ENCODE measurements at regions not wholly inside any gene's neighbourhood (a gene's known extent, or its start where the extent isn't known, plus 50 kb on each side); places are given as distances from the start of the nearest gene placed in this dataset.

DNA sequence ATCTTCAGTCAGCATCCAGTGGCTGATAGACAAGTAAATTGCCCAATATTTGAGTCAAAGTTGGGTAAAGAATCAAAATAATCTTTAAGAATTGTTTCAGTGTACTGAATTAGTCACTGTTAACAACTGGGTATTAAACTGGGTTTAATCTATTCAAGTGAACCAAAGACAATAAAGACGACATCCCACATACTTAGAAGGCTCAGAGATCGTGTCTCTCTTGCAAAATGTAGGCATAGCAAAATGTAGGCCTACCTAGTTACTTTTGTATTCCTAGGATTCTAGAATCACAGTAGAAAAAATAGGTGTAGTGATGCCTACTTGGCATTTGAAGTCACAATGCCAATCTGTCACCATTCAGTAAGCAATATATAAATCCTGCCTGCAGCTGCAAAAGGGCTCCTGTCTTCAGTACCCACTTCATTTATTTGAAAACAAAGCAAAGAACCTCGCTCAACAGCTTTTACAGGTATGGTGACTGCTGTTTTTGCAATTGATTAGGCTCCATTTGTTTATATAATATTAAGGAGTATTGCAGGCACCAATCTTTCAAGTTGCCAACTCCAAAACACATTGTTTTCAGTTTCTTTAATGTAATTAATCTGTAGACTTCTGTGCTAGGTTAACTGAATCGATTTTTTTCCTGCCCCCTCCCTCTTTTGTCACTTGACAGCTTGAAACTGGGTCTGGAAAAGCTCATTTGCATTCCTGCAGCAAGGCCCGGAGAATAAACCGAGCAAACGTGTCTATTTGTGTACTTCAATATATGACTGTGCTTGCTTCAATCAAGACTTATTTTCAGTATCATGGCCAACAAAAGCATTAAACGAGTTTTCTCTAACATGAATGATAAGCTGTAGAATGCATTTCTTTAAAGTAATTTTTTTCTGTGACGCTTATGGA is 1074.9 kb downstream of the TDRD15 start:
- POLR2A ChIA-PET = no interaction called here
- DNase-seq (ENCODE audit: extremely low spot score) = no peak
- CTCF ChIA-PET = no interaction called here
- TF ChIP-seq SP1 (IDR thresholded peaks at IDR 0.05) (no peak), HDGF (IDR thresholded peaks at IDR 0.05; ENCODE audit: borderline replicate concordance) (no peak), FOXK2 (IDR thresholded peaks at IDR 0.05) (no peak)

DNA sequence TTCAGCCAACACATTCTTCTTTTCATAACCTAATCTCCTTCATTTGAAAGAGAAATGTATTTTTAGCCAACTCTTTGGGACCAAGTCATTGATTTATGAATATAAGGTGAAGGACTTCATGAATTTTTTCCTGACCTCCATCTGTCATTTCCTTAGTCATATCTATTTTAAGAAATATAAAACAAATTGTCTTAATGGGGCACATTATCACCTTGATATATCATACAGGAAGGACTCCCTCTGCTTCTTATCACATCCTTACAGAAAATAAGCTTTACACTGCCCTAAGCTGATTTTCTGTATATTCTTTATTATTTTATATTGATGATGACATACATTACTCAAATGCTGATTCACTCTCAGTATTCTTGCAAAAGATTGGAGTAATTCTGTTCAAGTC is 1076.2 kb downstream of the TDRD15 start:
- TF ChIP-seq BHLHE40 (IDR thresholded peaks at IDR 0.05; ENCODE audit: borderline replicate concordance) = no peak
- no peak for TF ChIP-seq ARNT (IDR thresholded peaks at IDR 0.05)
- no peak for TF ChIP-seq HDGF (IDR thresholded peaks at IDR 0.05; ENCODE audit: borderline replicate concordance)
- TF ChIP-seq FOXK2 (IDR thresholded peaks at IDR 0.05) = no peak
- TF ChIP-seq ELF4 (IDR thresholded peaks at IDR 0.05) = no peak
- TF ChIP-seq SUZ12 (IDR thresholded peaks at IDR 0.05) = no peak
- TF ChIP-seq, protein P1, sequence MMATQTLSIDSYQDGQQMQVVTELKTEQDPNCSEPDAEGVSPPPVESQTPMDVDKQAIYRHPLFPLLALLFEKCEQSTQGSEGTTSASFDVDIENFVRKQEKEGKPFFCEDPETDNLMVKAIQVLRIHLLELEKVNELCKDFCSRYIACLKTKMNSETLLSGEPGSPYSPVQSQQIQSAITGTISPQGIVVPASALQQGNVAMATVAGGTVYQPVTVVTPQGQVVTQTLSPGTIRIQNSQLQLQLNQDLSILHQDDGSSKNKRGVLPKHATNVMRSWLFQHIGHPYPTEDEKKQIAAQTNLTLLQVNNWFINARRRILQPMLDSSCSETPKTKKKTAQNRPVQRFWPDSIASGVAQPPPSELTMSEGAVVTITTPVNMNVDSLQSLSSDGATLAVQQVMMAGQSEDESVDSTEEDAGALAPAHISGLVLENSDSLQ (IDR thresholded peaks at IDR 0.05) = no peak
- no peak for TF ChIP-seq FOXM1 (IDR thresholded peaks at IDR 0.05; ENCODE audit: borderline replicate concordance)
- no peak for TF ChIP-seq SP1 (IDR thresholded peaks at IDR 0.05)
- no peak for TF ChIP-seq TARDBP (IDR thresholded peaks at IDR 0.05)
- TF ChIP-seq ZNF384 (IDR thresholded peaks at IDR 0.05) = no peak
- no peak for TF ChIP-seq CTBP1 (IDR thresholded peaks at IDR 0.05; ENCODE audit: borderline replicate concordance)
- TF ChIP-seq L3MBTL2 (conservative IDR thresholded peaks at IDR 0.05) = no peak
- TF ChIP-seq FOXA1 (IDR thresholded peaks at IDR 0.05) = no peak
- no peak for TF ChIP-seq NFRKB (IDR thresholded peaks at IDR 0.05)
- no peak for TF ChIP-seq LEF1 (IDR thresholded peaks at IDR 0.05; ENCODE audit: borderline replicate concordance)
- ChIA-PET POLR2A (no interaction called here), CTCF (no interaction called here)
- no peak for DNase-seq (ENCODE audit: extremely low spot score)

DNA sequence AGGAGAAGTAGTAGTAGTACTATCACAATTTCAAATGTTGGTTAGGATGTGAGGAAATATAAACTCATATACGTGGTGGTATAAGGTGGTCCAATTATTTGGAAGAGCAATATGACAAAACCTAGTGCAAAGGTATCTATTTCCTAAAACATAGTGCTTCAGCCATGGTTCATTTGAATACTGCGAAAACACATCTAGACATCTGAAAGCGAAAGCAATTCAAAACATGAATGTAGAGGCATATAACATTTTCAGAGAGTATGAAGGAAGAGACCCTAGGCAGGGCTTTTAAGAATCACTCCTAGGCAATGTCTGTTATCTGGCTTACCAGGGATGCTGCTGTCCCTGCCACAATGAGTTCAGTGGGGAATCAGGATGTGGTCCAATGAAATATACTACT is 1085.8 kb downstream of the TDRD15 start:
- DNase-seq (ENCODE audit: extremely low spot score) = no peak
- TF ChIP-seq FOXM1 (IDR thresholded peaks at IDR 0.05; ENCODE audit: borderline replicate concordance) = no peak
- no peak for TF ChIP-seq SUZ12 (IDR thresholded peaks at IDR 0.05)
- TF ChIP-seq, protein P1 (IDR thresholded peaks at IDR 0.05) = no peak
- no peak for TF ChIP-seq ZNF384 (IDR thresholded peaks at IDR 0.05)
- TF ChIP-seq SP1 (IDR thresholded peaks at IDR 0.05) = no peak
- no peak for TF ChIP-seq NFRKB (IDR thresholded peaks at IDR 0.05)
- no peak for TF ChIP-seq L3MBTL2 (conservative IDR thresholded peaks at IDR 0.05)
- TF ChIP-seq BHLHE40 (IDR thresholded peaks at IDR 0.05; ENCODE audit: borderline replicate concordance) = no peak
- ChIA-PET POLR2A (no interaction called here), CTCF (no interaction called here)

DNA sequence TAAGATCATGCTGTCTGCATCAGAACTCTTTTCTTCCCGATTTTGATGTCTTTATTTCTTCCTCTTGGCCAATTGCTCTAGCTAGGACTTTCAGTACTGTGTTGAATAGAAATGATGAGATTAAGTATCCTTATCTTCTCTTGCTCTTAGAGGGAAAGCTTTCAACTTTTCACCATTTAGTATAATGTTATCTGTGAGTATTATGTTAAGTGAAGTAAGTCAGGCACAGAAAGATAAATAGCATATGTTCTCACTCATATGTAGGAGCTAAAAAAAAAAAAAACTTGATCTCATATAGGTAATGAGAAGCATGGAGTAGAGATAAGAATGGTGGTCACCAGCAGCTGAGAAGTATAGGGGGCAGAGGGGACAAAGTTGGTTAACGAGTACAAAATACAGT is 1089.5 kb downstream of the TDRD15 start:
- no peak for TF ChIP-seq TARDBP (IDR thresholded peaks at IDR 0.05)
- TF ChIP-seq FOXM1 (IDR thresholded peaks at IDR 0.05; ENCODE audit: borderline replicate concordance) = no peak
- TF ChIP-seq SUZ12 (IDR thresholded peaks at IDR 0.05) = no peak
- no peak for TF ChIP-seq FOXK2 (IDR thresholded peaks at IDR 0.05)
- TF ChIP-seq ELF4 (IDR thresholded peaks at IDR 0.05) = no peak
- TF ChIP-seq ARNT (IDR thresholded peaks at IDR 0.05) = no peak
- TF ChIP-seq LEF1 (IDR thresholded peaks at IDR 0.05; ENCODE audit: borderline replicate concordance) = no peak
- no peak for TF ChIP-seq BHLHE40 (IDR thresholded peaks at IDR 0.05; ENCODE audit: borderline replicate concordance)
- TF ChIP-seq L3MBTL2 (conservative IDR thresholded peaks at IDR 0.05) = no peak
- POLR2A ChIA-PET = no interaction called here
- no peak for DNase-seq (ENCODE audit: extremely low spot score)
- CTCF ChIA-PET = no interaction called here

DNA sequence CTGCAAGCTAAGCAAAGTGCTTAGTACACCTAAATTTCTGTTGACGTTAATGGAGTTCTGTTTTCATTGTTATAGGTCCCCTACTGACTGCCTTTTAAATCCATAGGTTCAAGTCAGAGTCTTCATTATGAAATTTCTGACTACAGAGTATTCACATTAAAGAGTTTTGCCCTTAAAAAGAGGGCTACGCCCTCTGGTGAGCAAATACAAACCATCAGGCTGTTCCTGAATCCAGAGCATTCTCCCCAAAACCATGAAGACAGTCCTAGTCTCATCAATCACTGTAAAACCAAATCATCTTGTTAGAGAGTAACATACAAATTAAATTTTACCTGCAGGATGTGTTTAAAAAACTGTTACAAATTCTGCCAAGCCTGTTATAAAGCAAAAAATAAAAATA is 1091.7 kb downstream of the TDRD15 start:
- CTCF ChIA-PET = no interaction called here
- POLR2A ChIA-PET = no interaction called here
- DNase-seq (ENCODE audit: extremely low spot score) = no peak
- no peak for TF ChIP-seq TARDBP (IDR thresholded peaks at IDR 0.05)
- TF ChIP-seq NFRKB (IDR thresholded peaks at IDR 0.05) = no peak
- no peak for TF ChIP-seq FOXA1 (IDR thresholded peaks at IDR 0.05)
- TF ChIP-seq L3MBTL2 (conservative IDR thresholded peaks at IDR 0.05) = no peak
- TF ChIP-seq CTBP1 (IDR thresholded peaks at IDR 0.05; ENCODE audit: borderline replicate concordance) = no peak
- no peak for TF ChIP-seq FOXK2 (IDR thresholded peaks at IDR 0.05)
- no peak for TF ChIP-seq FOXM1 (IDR thresholded peaks at IDR 0.05; ENCODE audit: borderline replicate concordance)
- no peak for TF ChIP-seq ELF4 (IDR thresholded peaks at IDR 0.05)
- TF ChIP-seq BHLHE40 (IDR thresholded peaks at IDR 0.05; ENCODE audit: borderline replicate concordance) = no peak
- no peak for TF ChIP-seq HDGF (IDR thresholded peaks at IDR 0.05; ENCODE audit: borderline replicate concordance)
- TF ChIP-seq ZNF384 (IDR thresholded peaks at IDR 0.05) = no peak
- no peak for TF ChIP-seq ARNT (IDR thresholded peaks at IDR 0.05)
- no peak for TF ChIP-seq SUZ12 (IDR thresholded peaks at IDR 0.05)
- TF ChIP-seq, protein P1 (IDR thresholded peaks at IDR 0.05) = no peak
- no peak for TF ChIP-seq LEF1 (IDR thresholded peaks at IDR 0.05; ENCODE audit: borderline replicate concordance)
- no peak for TF ChIP-seq SP1 (IDR thresholded peaks at IDR 0.05)

DNA sequence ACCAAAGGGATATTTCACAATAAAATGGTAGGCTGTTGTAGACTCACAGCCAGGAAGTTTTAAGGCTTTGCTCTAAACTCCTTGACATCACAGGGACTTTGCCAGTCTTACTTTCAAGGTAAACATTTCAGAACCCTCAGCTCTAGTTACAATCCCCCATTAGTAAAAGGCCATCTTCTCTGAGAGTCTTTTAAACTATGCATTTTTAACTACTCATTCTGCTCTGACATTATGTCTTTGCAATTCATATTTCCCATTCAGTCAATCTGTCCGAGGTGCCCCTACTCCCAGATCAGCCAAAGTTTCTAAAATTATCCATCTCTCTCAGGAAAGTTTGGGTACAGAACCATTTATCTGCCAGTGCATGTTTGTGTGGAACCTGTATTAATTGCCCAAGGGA is 1094.1 kb downstream of the TDRD15 start:
- CTCF ChIA-PET = no interaction called here
- TF ChIP-seq BHLHE40 (IDR thresholded peaks at IDR 0.05; ENCODE audit: borderline replicate concordance) (no peak), ARNT (IDR thresholded peaks at IDR 0.05) (no peak), LEF1 (IDR thresholded peaks at IDR 0.05; ENCODE audit: borderline replicate concordance) (no peak), HDGF (IDR thresholded peaks at IDR 0.05; ENCODE audit: borderline replicate concordance) (no peak), NFRKB (IDR thresholded peaks at IDR 0.05) (no peak), FOXA1 (IDR thresholded peaks at IDR 0.05) (no peak), CTBP1 (IDR thresholded peaks at IDR 0.05; ENCODE audit: borderline replicate concordance) (no peak), SP1 (IDR thresholded peaks at IDR 0.05) (no peak)
- TF ChIP-seq, protein P1 (IDR thresholded peaks at IDR 0.05) = no peak
- DNase-seq (ENCODE audit: extremely low spot score) = no peak
- POLR2A ChIA-PET = no interaction called here
